Mammary epithelial cell (primary cell): ENCODE measurements at regions not wholly inside any gene's neighbourhood (a gene's known extent, or its start where the extent isn't known, plus 50 kb on each side); places are given as distances from the start of the nearest gene placed in this dataset.

Source experiments
- EZH2 ChIP-seq: IDR thresholded peaks from 2 replicates; pipeline ENCODE4 v1.6.1; 2012; ENCODE audit warnings: low read length, inconsistent platforms, borderline replicate concordance
- TF ChIP-seq, protein P1 (sequence below), 2 donors: IDR thresholded peaks in 1 of 2; conservative IDR thresholded peaks in 1 of 2; 2 replicates each; pipeline ENCODE4 v1.5.1; 2011 to 2012; ENCODE audit warnings: inconsistent platforms in 2 of 2, low read length in 2 of 2, mild to moderate bottlenecking in 2 of 2, control low read depth in 1 of 2, low read depth in 1 of 2; ENCODE audit not compliant: insufficient read depth in 1 of 2; ENCODE audit errors: extremely low read depth in 1 of 2

- TF ChIP-seq, protein P1, sequence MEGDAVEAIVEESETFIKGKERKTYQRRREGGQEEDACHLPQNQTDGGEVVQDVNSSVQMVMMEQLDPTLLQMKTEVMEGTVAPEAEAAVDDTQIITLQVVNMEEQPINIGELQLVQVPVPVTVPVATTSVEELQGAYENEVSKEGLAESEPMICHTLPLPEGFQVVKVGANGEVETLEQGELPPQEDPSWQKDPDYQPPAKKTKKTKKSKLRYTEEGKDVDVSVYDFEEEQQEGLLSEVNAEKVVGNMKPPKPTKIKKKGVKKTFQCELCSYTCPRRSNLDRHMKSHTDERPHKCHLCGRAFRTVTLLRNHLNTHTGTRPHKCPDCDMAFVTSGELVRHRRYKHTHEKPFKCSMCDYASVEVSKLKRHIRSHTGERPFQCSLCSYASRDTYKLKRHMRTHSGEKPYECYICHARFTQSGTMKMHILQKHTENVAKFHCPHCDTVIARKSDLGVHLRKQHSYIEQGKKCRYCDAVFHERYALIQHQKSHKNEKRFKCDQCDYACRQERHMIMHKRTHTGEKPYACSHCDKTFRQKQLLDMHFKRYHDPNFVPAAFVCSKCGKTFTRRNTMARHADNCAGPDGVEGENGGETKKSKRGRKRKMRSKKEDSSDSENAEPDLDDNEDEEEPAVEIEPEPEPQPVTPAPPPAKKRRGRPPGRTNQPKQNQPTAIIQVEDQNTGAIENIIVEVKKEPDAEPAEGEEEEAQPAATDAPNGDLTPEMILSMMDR (conservative IDR thresholded peaks at IDR 0.05 in 1 of 2, IDR thresholded peaks at IDR 0.05 in 1 of 2; ENCODE audit: extremely low read depth in 1 of 2, insufficient read depth in 1 of 2, low read depth in 1 of 2, low read length in 2 of 2): no peak
- TF ChIP-seq EZH2: no peak
These were observed 133.4 kb upstream of the SMAD1 start for GRCh38 chr4:145348291-145348690.
